SK-N-SH treated with all-trans-retinoic acid at 6 μM for 48 hours (cell line): ENCODE measurements at regions not wholly inside any gene's neighbourhood (a gene's known extent, or its start where the extent isn't known, plus 50 kb on each side); places are given as distances from the start of the nearest gene placed in this dataset.

ENCODE experiments used
- SNAI2 ChIP-seq: fragments of 250-450 bp; sonication (Bioruptor Pico); IDR thresholded peaks from 2 replicates; pipeline ENCODE4 v1.5.0; 2020; ENCODE audit warnings: mild to moderate bottlenecking, moderate library complexity
- ZFP3 ChIP-seq: fragments of 250-450 bp; sonication (Bioruptor Pico); IDR thresholded peaks from 2 replicates; pipeline ENCODE4 v1.5.0; 2020; ENCODE audit warnings: mild to moderate bottlenecking, moderate library complexity
- ZNF565 ChIP-seq: fragments of 450-650 bp; formaldehyde crosslinking; conservative IDR thresholded peaks from 2 replicates; pipeline ENCODE4 v1.5.0; 2020; ENCODE audit warnings: low read depth, mild to moderate bottlenecking, moderate library complexity
- TF ChIP-seq, protein P1 (sequence below): fragments of 250-450 bp; sonication (Bioruptor Pico); IDR thresholded peaks from 2 replicates; pipeline ENCODE4 v1.5.1; 2020; ENCODE audit warnings: low read depth, mild to moderate bottlenecking, moderate library complexity

DNA sequence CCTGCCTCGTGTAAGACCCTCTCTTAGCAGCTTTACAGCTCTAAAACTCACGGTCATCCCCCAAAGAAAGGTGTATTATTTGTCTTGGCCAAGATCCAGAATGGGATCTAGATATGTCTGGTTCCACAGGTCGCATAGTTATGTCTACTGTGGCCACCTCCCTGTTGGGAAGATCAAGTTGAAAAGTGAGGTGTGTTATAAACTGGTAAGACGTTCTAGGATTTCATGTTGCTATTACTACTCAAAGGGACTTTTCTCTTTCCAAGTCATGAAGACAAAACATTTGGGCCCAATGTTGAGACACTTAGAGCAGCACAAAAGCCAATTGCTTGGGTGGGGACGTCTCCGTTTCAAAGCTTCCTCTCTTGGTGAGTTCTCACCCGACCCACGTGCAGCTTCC is 766.0 kb downstream of the RNF144A start:
- no peak for TF ChIP-seq ZNF565 (CRISPR knock-in tag)
- TF ChIP-seq, protein P1, sequence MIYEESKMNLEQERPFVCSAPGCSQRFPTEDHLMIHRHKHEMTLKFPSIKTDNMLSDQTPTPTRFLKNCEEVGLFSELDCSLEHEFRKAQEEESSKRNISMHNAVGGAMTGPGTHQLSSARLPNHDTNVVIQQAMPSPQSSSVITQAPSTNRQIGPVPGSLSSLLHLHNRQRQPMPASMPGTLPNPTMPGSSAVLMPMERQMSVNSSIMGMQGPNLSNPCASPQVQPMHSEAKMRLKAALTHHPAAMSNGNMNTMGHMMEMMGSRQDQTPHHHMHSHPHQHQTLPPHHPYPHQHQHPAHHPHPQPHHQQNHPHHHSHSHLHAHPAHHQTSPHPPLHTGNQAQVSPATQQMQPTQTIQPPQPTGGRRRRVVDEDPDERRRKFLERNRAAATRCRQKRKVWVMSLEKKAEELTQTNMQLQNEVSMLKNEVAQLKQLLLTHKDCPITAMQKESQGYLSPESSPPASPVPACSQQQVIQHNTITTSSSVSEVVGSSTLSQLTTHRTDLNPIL (CRISPR knock-in tag), result no peak
- TF ChIP-seq ZFP3 (CRISPR knock-in tag), result no peak
- TF ChIP-seq SNAI2 (CRISPR knock-in tag), result no peak
